H1 (cell line): ENCODE measurements at regions not wholly inside any gene's neighbourhood (a gene's known extent, or its start where the extent isn't known, plus 50 kb on each side); places are given as distances from the start of the nearest gene placed in this dataset.

Experiments used
- EP300 ChIP-seq, 2 experiments: IDR thresholded peaks; 1 replicate in 1 of 2; 2 replicates in 1 of 2; pipeline ENCODE4 v1.6.1; 2011 to 2012; ENCODE audit warnings: low read depth in 2 of 2, low read length in 2 of 2, mild to moderate bottlenecking in 2 of 2, borderline replicate concordance in 1 of 2, inconsistent platforms in 1 of 2, moderate library complexity in 1 of 2
- GTF2F1 ChIP-seq: IDR thresholded peaks from 2 replicates; pipeline ENCODE4 v1.6.1; 2012; ENCODE audit warnings: low read depth, low read length, improper control_type of control experiment, borderline replicate concordance
- JUND ChIP-seq: IDR thresholded peaks from 2 replicates; pipeline ENCODE4 v1.6.1; 2011; ENCODE audit warnings: mild to moderate bottlenecking, improper control_type of control experiment, low read length
- POLR2A ChIP-seq, 2 experiments: IDR thresholded peaks; 1 replicate in 1 of 2; 2 replicates in 1 of 2; pipeline ENCODE4 v1.6.1; 2011; ENCODE audit warnings: low read depth in 2 of 2, low read length in 2 of 2, mild to moderate bottlenecking in 2 of 2; ENCODE audit errors: control extremely low read depth in 1 of 2
- RAD21 ChIP-seq, 2 experiments: IDR thresholded peaks in 1 of 2; conservative IDR thresholded peaks in 1 of 2; 2 replicates each; pipeline ENCODE4 v1.6.1; 2011; ENCODE audit warnings: low read depth in 2 of 2, low read length in 2 of 2, improper control_type of control experiment in 1 of 2, inconsistent platforms in 1 of 2, mild to moderate bottlenecking in 1 of 2, moderate library complexity in 1 of 2
- RFX5 ChIP-seq: IDR thresholded peaks from 2 replicates; pipeline ENCODE4 v1.6.1; 2011; ENCODE audit warnings: low read depth, low read length, improper control_type of control experiment, borderline replicate concordance
- TF ChIP-seq, protein P1 (sequence below), 3 experiments: IDR thresholded peaks; 1 replicate in 2 of 3; 2 replicates in 1 of 3; pipeline versions ENCODE4 v1.5.1 to v1.6.1; 2011; ENCODE audit warnings: low read length in 3 of 3, mild to moderate bottlenecking in 3 of 3, inconsistent platforms in 2 of 3, low read depth in 1 of 3, moderate library complexity in 1 of 3; ENCODE audit not compliant: insufficient read depth in 1 of 3; ENCODE audit errors: control extremely low read depth in 1 of 3

DNA sequence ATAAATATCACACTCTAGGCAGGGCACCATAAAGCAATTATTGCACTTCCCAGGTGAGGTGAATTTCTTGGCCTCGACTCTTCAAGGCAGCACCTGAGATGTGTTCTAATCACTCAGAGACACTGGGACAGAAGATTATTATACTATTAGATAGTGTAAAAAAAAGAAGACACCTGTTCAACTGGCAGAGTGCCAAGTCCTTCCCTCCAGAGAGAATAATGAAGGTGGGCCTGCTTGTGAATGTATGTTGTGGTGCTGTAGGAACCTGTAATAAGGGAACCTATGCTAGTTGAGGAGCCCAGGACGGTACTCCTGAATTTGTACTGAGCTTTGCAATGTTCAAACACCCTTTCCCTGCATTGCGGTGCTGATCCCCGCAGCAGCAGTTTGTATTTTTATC is 107.5 kb downstream of the NXPE2 start:
- no peak for TF ChIP-seq RAD21 (IDR thresholded peaks at IDR 0.05 in 1 of 2, conservative IDR thresholded peaks at IDR 0.05 in 1 of 2; ENCODE audit: low read depth in 2 of 2, low read length in 2 of 2)
- TF ChIP-seq, protein P1, sequence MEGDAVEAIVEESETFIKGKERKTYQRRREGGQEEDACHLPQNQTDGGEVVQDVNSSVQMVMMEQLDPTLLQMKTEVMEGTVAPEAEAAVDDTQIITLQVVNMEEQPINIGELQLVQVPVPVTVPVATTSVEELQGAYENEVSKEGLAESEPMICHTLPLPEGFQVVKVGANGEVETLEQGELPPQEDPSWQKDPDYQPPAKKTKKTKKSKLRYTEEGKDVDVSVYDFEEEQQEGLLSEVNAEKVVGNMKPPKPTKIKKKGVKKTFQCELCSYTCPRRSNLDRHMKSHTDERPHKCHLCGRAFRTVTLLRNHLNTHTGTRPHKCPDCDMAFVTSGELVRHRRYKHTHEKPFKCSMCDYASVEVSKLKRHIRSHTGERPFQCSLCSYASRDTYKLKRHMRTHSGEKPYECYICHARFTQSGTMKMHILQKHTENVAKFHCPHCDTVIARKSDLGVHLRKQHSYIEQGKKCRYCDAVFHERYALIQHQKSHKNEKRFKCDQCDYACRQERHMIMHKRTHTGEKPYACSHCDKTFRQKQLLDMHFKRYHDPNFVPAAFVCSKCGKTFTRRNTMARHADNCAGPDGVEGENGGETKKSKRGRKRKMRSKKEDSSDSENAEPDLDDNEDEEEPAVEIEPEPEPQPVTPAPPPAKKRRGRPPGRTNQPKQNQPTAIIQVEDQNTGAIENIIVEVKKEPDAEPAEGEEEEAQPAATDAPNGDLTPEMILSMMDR (IDR thresholded peaks at IDR 0.05; ENCODE audit: control extremely low read depth in 1 of 3, insufficient read depth in 1 of 3, low read depth in 1 of 3, low read length in 3 of 3), result no peak
- no peak for TF ChIP-seq POLR2A (IDR thresholded peaks at IDR 0.05; ENCODE audit: control extremely low read depth in 1 of 2, low read depth in 2 of 2, low read length in 2 of 2)
- no peak for TF ChIP-seq JUND
- no peak for TF ChIP-seq RFX5
- TF ChIP-seq EP300 (IDR thresholded peaks at IDR 0.05; ENCODE audit: borderline replicate concordance in 1 of 2, low read depth in 2 of 2, low read length in 2 of 2), result no peak
- TF ChIP-seq GTF2F1, result no peak
